DMS53 (cell line): ENCODE measurements at regions not wholly inside any gene's neighbourhood (a gene's known extent, or its start where the extent isn't known, plus 50 kb on each side); places are given as distances from the start of the nearest gene placed in this dataset.

ENCODE experiments used
- DNase-seq: peaks from one replicate; lab custom pipeline; 2025; lab: John Stamatoyannopoulos, UW

GRCh38 chr15:70426096-70426821, 328.5 kb upstream of the TLE3 start:
- DNase-seq: no peak

GRCh38 chr15:70424937-70425411, 327.3 kb upstream of the TLE3 start:
- no peak for DNase-seq

- DNase-seq: no peak
These were observed 325.6 kb upstream of the TLE3 start for GRCh38 chr15:70423267-70423666.

- DNase-seq: no peak
These were observed 324.6 kb upstream of the TLE3 start for GRCh38 chr15:70422342-70422741.

- peak; percentile 67 for DNase-seq
These were observed 323.3 kb upstream of the TLE3 start for GRCh38 chr15:70420948-70421482.

GRCh38 chr15:70420086-70420947, 322.6 kb upstream of the TLE3 start:
- DNase-seq: no peak

GRCh38 chr15:70418943-70419342, 321.2 kb upstream of the TLE3 start:
- DNase-seq: no peak

- no peak for DNase-seq
These were observed 319.8 kb upstream of the TLE3 start for GRCh38 chr15:70417535-70417934.

- DNase-seq: no peak
These were observed 319.1 kb upstream of the TLE3 start for GRCh38 chr15:70416829-70417228.

GRCh38 chr15:70415398-70415797, 317.7 kb upstream of the TLE3 start:
- DNase-seq: peak; percentile 69

GRCh38 chr15:70414626-70415025, 316.9 kb upstream of the TLE3 start:
- DNase-seq: peak; percentile 30

GRCh38 chr15:70412794-70413193, 315.1 kb upstream of the TLE3 start:
- DNase-seq: peak; percentile 49

GRCh38 chr15:70411143-70411863, 313.6 kb upstream of the TLE3 start:
- peak; percentile 45 for DNase-seq

GRCh38 chr15:70410371-70410985, 312.8 kb upstream of the TLE3 start:
- peak; percentile 59 for DNase-seq

- no peak for DNase-seq
These were observed 311.7 kb upstream of the TLE3 start for GRCh38 chr15:70409388-70409787.

GRCh38 chr15:70407955-70408354, 310.2 kb upstream of the TLE3 start:
- DNase-seq: no peak

GRCh38 chr15:70407336-70407670, 309.6 kb upstream of the TLE3 start:
- DNase-seq: no peak

- DNase-seq: no peak
These were observed 309.1 kb upstream of the TLE3 start for GRCh38 chr15:70406617-70407335.

GRCh38 chr15:70401709-70402108, 304.0 kb upstream of the TLE3 start:
- no peak for DNase-seq

- DNase-seq: no peak
These were observed 303.2 kb upstream of the TLE3 start for GRCh38 chr15:70400766-70401541.
